CD14-positive monocyte (primary cell): ENCODE measurements at regions not wholly inside any gene's neighbourhood (a gene's known extent, or its start where the extent isn't known, plus 50 kb on each side); places are given as distances from the start of the nearest gene placed in this dataset.

ENCODE experiments used
- DNase-seq, 3 donors: peaks; one replicate each; pipeline ENCODE4 v3.0.0-alpha.2; 2011 to 2022
- H2AFZ ChIP-seq: 2 replicates; pipeline ENCODE4 v1.6.0; 2012; ENCODE audit warnings: mild to moderate bottlenecking, low read depth, low read length, inconsistent platforms; ENCODE audit not compliant: insufficient read depth, poor library complexity, severe bottlenecking
- H3K27ac ChIP-seq, 2 donors: 1 replicate in 1 of 2; 2 replicates in 1 of 2; pipeline ENCODE4 v1.5.1; 2012 to 2013; ENCODE audit warnings: low read length in 2 of 2, control low read depth in 1 of 2, inconsistent platforms in 1 of 2, low read depth in 1 of 2, mild to moderate bottlenecking in 1 of 2
- H3K27me3 ChIP-seq, 2 donors: one replicate each; pipeline versions ENCODE4 v1.6.0 to v1.6.1; 2011 to 2013; ENCODE audit warnings: low read length in 2 of 2; ENCODE audit not compliant: control insufficient read depth in 2 of 2, insufficient read depth in 2 of 2
- H3K36me3 ChIP-seq, 2 donors: replicated peaks in 1 of 2; 1 replicate in 1 of 2; 2 replicates in 1 of 2; pipeline versions ENCODE4 v1.5.1 to v1.6.1; 2012 to 2013; ENCODE audit warnings: low read length in 2 of 2, control low read depth in 1 of 2, inconsistent platforms in 1 of 2, mild to moderate bottlenecking in 1 of 2; ENCODE audit not compliant: insufficient read depth in 2 of 2, control insufficient read depth in 1 of 2
- H3K4me1 ChIP-seq, 2 donors: 1 replicate in 1 of 2; 2 replicates in 1 of 2; pipeline versions ENCODE4 v1.5.1 to v1.6.1; 2012 to 2013; ENCODE audit warnings: low read length in 2 of 2, control low read depth in 1 of 2, inconsistent platforms in 1 of 2, mild to moderate bottlenecking in 1 of 2, moderate library complexity in 1 of 2; ENCODE audit not compliant: insufficient read depth in 2 of 2, control insufficient read depth in 1 of 2
- H3K4me2 ChIP-seq: replicated peaks from 2 replicates; pipeline ENCODE3; 2012; ENCODE audit warnings: low read length, moderate library complexity, mild to moderate bottlenecking; ENCODE audit not compliant: poor library complexity, severe bottlenecking; ENCODE audit errors: extremely low read depth
- H3K4me3 ChIP-seq, 3 experiments: fragments of 200-600 bp in 1 of 3; sonication (generic) in 1 of 3; replicated peaks in 1 of 3; 1 replicate in 2 of 3; 2 replicates in 1 of 3; pipeline ENCODE4 v1.5.1; 2011 to 2013; ENCODE audit warnings: low read length in 3 of 3, mild to moderate bottlenecking in 3 of 3, control low read depth in 2 of 3, low read depth in 2 of 3, inconsistent platforms in 1 of 3, moderate library complexity in 1 of 3
- H3K79me2 ChIP-seq: 2 replicates; pipeline ENCODE4 v1.6.0; 2012; ENCODE audit warnings: mild to moderate bottlenecking, control low read depth, inconsistent platforms, low read length, moderate library complexity; ENCODE audit not compliant: insufficient read depth
- H3K9ac ChIP-seq: 2 replicates; pipeline ENCODE4 v1.6.0; 2017; ENCODE audit warnings: low read length, mild to moderate bottlenecking; ENCODE audit not compliant: insufficient read depth, poor library complexity, severe bottlenecking
- H3K9me3 ChIP-seq, 2 donors: replicated peaks in 1 of 2; 1 replicate in 1 of 2; 2 replicates in 1 of 2; pipeline versions ENCODE4 v1.5.1 to v1.6.1; 2012 to 2013; ENCODE audit warnings: low read length in 2 of 2, control low read depth in 1 of 2; ENCODE audit not compliant: control insufficient read depth in 1 of 2, insufficient read depth in 1 of 2
- H4K20me1 ChIP-seq: 2 replicates; pipeline ENCODE4 v1.6.0; 2012; ENCODE audit warnings: mild to moderate bottlenecking, low read length, control low read depth, moderate library complexity; ENCODE audit not compliant: insufficient read depth
- H3K27ac Mint-ChIP-seq, 7 donors: one replicate each; pipeline ENCODE4 v1.8.0; 2020; ENCODE audit warnings: mild to moderate bottlenecking in 7 of 7, mixed read lengths in 7 of 7, moderate library complexity in 6 of 7, inconsistent platforms in 2 of 7
- H3K27me3 Mint-ChIP-seq, 3 donors: one replicate each; pipeline ENCODE4 v1.8.0; 2021 to 2022; ENCODE audit warnings: low read depth in 3 of 3, mild to moderate bottlenecking in 3 of 3, mixed read lengths in 3 of 3, moderate library complexity in 3 of 3, inconsistent platforms in 1 of 3
- H3K36me3 Mint-ChIP-seq, 2 donors: one replicate each; pipeline ENCODE4 v1.8.0; 2020; ENCODE audit warnings: mixed read lengths in 2 of 2, inconsistent platforms in 1 of 2, mild to moderate bottlenecking in 1 of 2
- H3K4me1 Mint-ChIP-seq: one replicate; pipeline ENCODE4 v1.8.0; 2020; ENCODE audit warnings: mild to moderate bottlenecking, mixed read lengths
- H3K4me3 Mint-ChIP-seq, 2 donors: one replicate each; pipeline ENCODE4 v1.8.0; 2020; ENCODE audit warnings: mild to moderate bottlenecking in 2 of 2, mixed read lengths in 2 of 2, moderate library complexity in 1 of 2
- H3K9me3 Mint-ChIP-seq, 7 donors: one replicate each; pipeline ENCODE4 v1.8.0; 2020 to 2022; ENCODE audit warnings: mixed read lengths in 7 of 7, mild to moderate bottlenecking in 6 of 7, moderate library complexity in 6 of 7, inconsistent platforms in 2 of 7
- WGBS: methylation state at CpG from one replicate; pipeline ENCODE4 v1.1.5; 2013; ENCODE audit warnings: missing lambda C conversion rate; ENCODE audit not compliant: insufficient coverage; 5-methylcytosine and 5-hydroxymethylcytosine counted together
- intact Hi-C, 2 donors: fragments of 100-400 bp; cut with micrococcal nuclease; formaldehyde crosslinking; loops; one replicate each; pipeline versions ENCODE4 v1.15.0 to v1.15.1; 2023
- TF ChIP-seq, protein P1 (sequence below): fragments of 200-600 bp; IDR thresholded peaks from one replicate; pipeline ENCODE4 v1.8.0; 2022; ENCODE audit warnings: antibody characterized with exemption, mild to moderate bottlenecking

DNA sequence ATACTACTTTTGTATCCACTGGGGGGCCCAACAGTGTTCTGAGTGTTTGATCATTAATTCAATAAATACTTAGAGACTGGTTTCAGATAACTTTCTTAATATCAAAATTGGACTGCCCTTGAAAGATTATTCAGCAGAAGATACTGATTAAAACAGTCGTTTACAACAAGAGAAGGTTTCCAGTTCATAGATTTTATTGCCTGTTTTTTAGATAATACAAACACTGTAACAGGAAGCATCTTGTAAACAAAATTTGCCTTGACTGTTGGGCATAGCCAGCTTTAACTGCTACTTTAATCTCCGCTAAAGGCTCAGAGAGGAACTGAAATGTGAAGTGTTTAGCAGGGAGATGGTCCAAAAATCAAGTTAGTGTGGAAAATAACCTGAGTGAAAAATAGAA is 1168.7 kb upstream of the NUDT12 start:
- no peaks in the 10 kb centered on the region for H3K4me1 ChIP-seq
- no peak overlapping the region for H3K27ac ChIP-seq
- H3K36me3 ChIP-seq: no peaks in the 10 kb centered on the region
- no peak overlapping the region for H3K9ac ChIP-seq
- no peaks in the 10 kb centered on the region for H3K27me3 ChIP-seq
- no peaks in the 10 kb centered on the region for H4K20me1 ChIP-seq
- H2AFZ ChIP-seq: no peak overlapping the region
- no peaks in the 10 kb centered on the region for H3K4me1 Mint-ChIP-seq
- TF ChIP-seq, protein P1, sequence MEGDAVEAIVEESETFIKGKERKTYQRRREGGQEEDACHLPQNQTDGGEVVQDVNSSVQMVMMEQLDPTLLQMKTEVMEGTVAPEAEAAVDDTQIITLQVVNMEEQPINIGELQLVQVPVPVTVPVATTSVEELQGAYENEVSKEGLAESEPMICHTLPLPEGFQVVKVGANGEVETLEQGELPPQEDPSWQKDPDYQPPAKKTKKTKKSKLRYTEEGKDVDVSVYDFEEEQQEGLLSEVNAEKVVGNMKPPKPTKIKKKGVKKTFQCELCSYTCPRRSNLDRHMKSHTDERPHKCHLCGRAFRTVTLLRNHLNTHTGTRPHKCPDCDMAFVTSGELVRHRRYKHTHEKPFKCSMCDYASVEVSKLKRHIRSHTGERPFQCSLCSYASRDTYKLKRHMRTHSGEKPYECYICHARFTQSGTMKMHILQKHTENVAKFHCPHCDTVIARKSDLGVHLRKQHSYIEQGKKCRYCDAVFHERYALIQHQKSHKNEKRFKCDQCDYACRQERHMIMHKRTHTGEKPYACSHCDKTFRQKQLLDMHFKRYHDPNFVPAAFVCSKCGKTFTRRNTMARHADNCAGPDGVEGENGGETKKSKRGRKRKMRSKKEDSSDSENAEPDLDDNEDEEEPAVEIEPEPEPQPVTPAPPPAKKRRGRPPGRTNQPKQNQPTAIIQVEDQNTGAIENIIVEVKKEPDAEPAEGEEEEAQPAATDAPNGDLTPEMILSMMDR: no peak
- no peak overlapping the region for H3K4me3 Mint-ChIP-seq
- H3K4me2 ChIP-seq: no peak overlapping the region
- H3K27me3 Mint-ChIP-seq: no peaks in the 10 kb centered on the region
- no peak overlapping the region for H3K4me3 ChIP-seq
- no peak overlapping the region for H3K27ac Mint-ChIP-seq
- H3K36me3 Mint-ChIP-seq: no peaks in the 10 kb centered on the region
- peaks cover 0 to 4% (median 0%) of the 10 kb centered on the region in 7 donors for H3K9me3 Mint-ChIP-seq
- no peaks in the 10 kb centered on the region for H3K9me3 ChIP-seq
- intact Hi-C loops: no loop called here
- WGBS: no CpG with 5 or more reads among the region's 2 CpGs
- DNase-seq: no peak
- no peaks in the 10 kb centered on the region for H3K79me2 ChIP-seq

DNA sequence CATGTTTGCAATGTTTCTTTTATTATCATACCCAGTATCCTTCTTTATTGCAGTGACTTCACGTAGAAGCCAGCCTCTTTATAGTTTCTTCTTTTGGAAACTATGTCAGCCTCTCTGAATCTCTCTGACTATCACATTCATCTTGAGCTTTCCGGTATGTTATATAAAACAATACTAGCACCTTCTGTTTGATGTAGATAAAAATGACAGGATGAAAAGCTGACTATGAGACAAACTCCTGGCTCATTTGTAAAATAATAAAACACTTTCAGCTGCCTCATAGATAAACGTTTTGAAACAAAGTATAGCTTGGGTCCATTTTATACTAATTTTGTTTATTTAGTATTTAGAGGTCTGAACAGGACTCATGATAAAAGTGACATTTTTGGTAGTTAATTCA is 1145.4 kb upstream of the NUDT12 start:
- Histone ChIP-seq H3K9me3 (peaks cover 8 to 11% of the 10 kb centered on the region in 2 donors), H4K20me1 (no peaks in the 10 kb centered on the region)
- WGBS: no CpG with 5 or more reads among the region's 3 CpGs

More for the DNA sequence above, 1145.4 kb upstream of the NUDT12 start:
- TF ChIP-seq, protein P1: no peak
- intact Hi-C loops: no loop called here
- Histone ChIP-seq H3K4me3 (no peak overlapping the region), H2AFZ (no peak overlapping the region), H3K27ac (no peak overlapping the region), H3K9ac (no peak overlapping the region), H3K27me3 (no peaks in the 10 kb centered on the region), H3K79me2 (no peaks in the 10 kb centered on the region), H3K4me1 (no peaks in the 10 kb centered on the region), H3K4me2 (no peak overlapping the region), H3K36me3 (no peaks in the 10 kb centered on the region)
- Mint-ChIP-seq H3K27ac (no peak overlapping the region), H3K9me3 (peaks cover 2 to 16% (median 6%) of the 10 kb centered on the region in 7 donors), H3K4me3 (no peak overlapping the region), H3K36me3 (no peaks in the 10 kb centered on the region), H3K27me3 (no peaks in the 10 kb centered on the region), H3K4me1 (no peaks in the 10 kb centered on the region)
- no peak for DNase-seq
